Astrocyte (in vitro differentiated cells and primary cell): ENCODE measurements at regions not wholly inside any gene's neighbourhood (a gene's known extent, or its start where the extent isn't known, plus 50 kb on each side); places are given as distances from the start of the nearest gene placed in this dataset.
A peak's percentile ranks its signal among the peaks of the same experiment; 100 is the strongest.
"Not testable (repeated sequence)": the region's sequence is repeated elsewhere in the genome, so short reads cannot be mapped to it uniquely, and the experiment has no call there.

ENCODE experiments used
- DNase-seq: peaks from one replicate; pipeline ENCODE4 v3.0.0-alpha.2; 2010; ENCODE audit warnings: low read depth
- FAIRE-seq: peaks from 2 replicates; lab custom pipeline; 2011; peaks lifted over from hg19 to GRCh38; lab: Jason Lieb, UNC
- H2AFZ ChIP-seq: 2 replicates; pipeline ENCODE4 v1.6.0; 2012; ENCODE audit warnings: low read depth, low read length, inconsistent platforms
- H3K27ac ChIP-seq: 2 replicates; pipeline ENCODE4 v1.5.1; 2011; ENCODE audit warnings: low read depth, low read length, inconsistent platforms
- H3K27me3 ChIP-seq: 2 replicates; pipeline ENCODE4 v1.6.0; 2011; ENCODE audit warnings: low read length, inconsistent platforms; ENCODE audit not compliant: insufficient read depth
- H3K36me3 ChIP-seq: 2 replicates; pipeline ENCODE4 v1.5.1; 2011; ENCODE audit warnings: low read length, inconsistent platforms; ENCODE audit not compliant: insufficient read depth
- H3K4me1 ChIP-seq: 2 replicates; pipeline ENCODE4 v1.5.1; 2011; ENCODE audit warnings: low read length, inconsistent platforms; ENCODE audit not compliant: insufficient read depth
- H3K4me2 ChIP-seq: 2 replicates; pipeline ENCODE4 v1.6.0; 2012; ENCODE audit warnings: low read length, inconsistent platforms
- H3K4me3 ChIP-seq: 2 replicates; pipeline ENCODE4 v1.5.1; 2011; ENCODE audit warnings: low read depth, mild to moderate bottlenecking, low read length, inconsistent platforms; ENCODE audit not compliant: insufficient read depth
- H3K79me2 ChIP-seq: 2 replicates; pipeline ENCODE4 v1.6.0; 2012; ENCODE audit warnings: mild to moderate bottlenecking, low read length, inconsistent platforms; ENCODE audit not compliant: insufficient read depth
- H3K9ac ChIP-seq: 2 replicates; pipeline ENCODE4 v1.6.0; 2012; ENCODE audit warnings: mild to moderate bottlenecking, low read length, inconsistent platforms
- H3K9me3 ChIP-seq: 2 replicates; pipeline ENCODE4 v1.5.1; 2012; ENCODE audit warnings: low read depth, mild to moderate bottlenecking, low read length, inconsistent platforms; ENCODE audit not compliant: insufficient read depth
- H4K20me1 ChIP-seq: 2 replicates; pipeline ENCODE4 v1.6.0; 2012; ENCODE audit warnings: low read length, inconsistent platforms; ENCODE audit not compliant: insufficient read depth
- H3K27ac Mint-ChIP-seq: one replicate; pipeline ENCODE4 v1.8.0; 2021; ENCODE audit warnings: mild to moderate bottlenecking, mixed read lengths; ENCODE audit not compliant: unreplicated experiment
- H3K27me3 Mint-ChIP-seq: one replicate; pipeline ENCODE4 v1.8.0; 2021; ENCODE audit warnings: low read depth, mixed read lengths; ENCODE audit not compliant: unreplicated experiment
- H3K36me3 Mint-ChIP-seq: one replicate; pipeline ENCODE4 v1.8.0; 2021; ENCODE audit warnings: low read depth, mixed read lengths; ENCODE audit not compliant: unreplicated experiment
- H3K4me1 Mint-ChIP-seq: one replicate; pipeline ENCODE4 v1.8.0; 2021; ENCODE audit warnings: low read depth, mixed read lengths; ENCODE audit not compliant: unreplicated experiment
- H3K4me3 Mint-ChIP-seq: one replicate; pipeline ENCODE4 v1.8.0; 2021; ENCODE audit warnings: mild to moderate bottlenecking, moderate library complexity, mixed read lengths; ENCODE audit not compliant: unreplicated experiment
- H3K9me3 Mint-ChIP-seq: one replicate; pipeline ENCODE4 v1.8.0; 2021; ENCODE audit warnings: mild to moderate bottlenecking, mixed read lengths; ENCODE audit not compliant: unreplicated experiment
- EZH2 ChIP-seq: IDR thresholded peaks from 2 replicates; pipeline ENCODE4 v1.6.1; 2012; ENCODE audit warnings: mild to moderate bottlenecking, low read length, inconsistent platforms; ENCODE audit not compliant: insufficient read depth
- TF ChIP-seq, protein P1 (sequence below): IDR thresholded peaks from 2 replicates; pipeline ENCODE4 v1.5.1; 2011; ENCODE audit warnings: low read depth, mild to moderate bottlenecking, inconsistent platforms, low read length, moderate library complexity; ENCODE audit not compliant: insufficient read depth

DNA sequence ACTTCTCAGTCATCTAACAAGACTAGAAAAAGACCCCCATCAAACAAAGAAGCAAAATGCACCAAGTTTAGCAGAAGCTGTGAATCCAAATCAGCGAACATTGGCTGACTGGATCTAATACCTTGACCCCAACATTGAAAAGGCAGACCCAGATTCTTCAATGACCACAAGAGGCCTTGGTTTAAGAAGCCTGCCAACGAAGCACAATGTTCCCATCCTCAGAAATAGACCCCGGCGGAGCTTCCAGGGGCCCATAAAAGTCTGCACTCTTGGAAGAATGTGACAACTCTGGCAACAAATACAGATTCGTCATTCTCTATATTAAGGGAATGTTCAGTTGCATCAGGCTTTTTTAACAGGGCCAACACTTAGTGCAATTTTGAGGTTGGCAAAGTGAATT lies 112.8 kb upstream of the BCL6 start:
- TF ChIP-seq, protein P1, sequence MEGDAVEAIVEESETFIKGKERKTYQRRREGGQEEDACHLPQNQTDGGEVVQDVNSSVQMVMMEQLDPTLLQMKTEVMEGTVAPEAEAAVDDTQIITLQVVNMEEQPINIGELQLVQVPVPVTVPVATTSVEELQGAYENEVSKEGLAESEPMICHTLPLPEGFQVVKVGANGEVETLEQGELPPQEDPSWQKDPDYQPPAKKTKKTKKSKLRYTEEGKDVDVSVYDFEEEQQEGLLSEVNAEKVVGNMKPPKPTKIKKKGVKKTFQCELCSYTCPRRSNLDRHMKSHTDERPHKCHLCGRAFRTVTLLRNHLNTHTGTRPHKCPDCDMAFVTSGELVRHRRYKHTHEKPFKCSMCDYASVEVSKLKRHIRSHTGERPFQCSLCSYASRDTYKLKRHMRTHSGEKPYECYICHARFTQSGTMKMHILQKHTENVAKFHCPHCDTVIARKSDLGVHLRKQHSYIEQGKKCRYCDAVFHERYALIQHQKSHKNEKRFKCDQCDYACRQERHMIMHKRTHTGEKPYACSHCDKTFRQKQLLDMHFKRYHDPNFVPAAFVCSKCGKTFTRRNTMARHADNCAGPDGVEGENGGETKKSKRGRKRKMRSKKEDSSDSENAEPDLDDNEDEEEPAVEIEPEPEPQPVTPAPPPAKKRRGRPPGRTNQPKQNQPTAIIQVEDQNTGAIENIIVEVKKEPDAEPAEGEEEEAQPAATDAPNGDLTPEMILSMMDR, result no peak
- no peak for TF ChIP-seq EZH2
- peaks cover 16% of the 10 kb centered on the region for H3K9me3 Mint-ChIP-seq
- Histone ChIP-seq H3K79me2 (no peaks in the 10 kb centered on the region), H3K4me2 (no peak overlapping the region), H3K4me3 (no peak overlapping the region), H2AFZ (no peak overlapping the region), H3K27ac (no peak overlapping the region), H4K20me1 (no peaks in the 10 kb centered on the region), H3K36me3 (no peaks in the 10 kb centered on the region), H3K4me1 (no peaks in the 10 kb centered on the region), H3K9me3 (no peaks in the 10 kb centered on the region), H3K9ac (no peak overlapping the region), H3K27me3 (no peaks in the 10 kb centered on the region)
- DNase-seq (peak; percentile 14), FAIRE-seq (no peak)
- H3K27me3 Mint-ChIP-seq, result peaks cover 9% of the 10 kb centered on the region
- H3K36me3 Mint-ChIP-seq, result no peaks in the 10 kb centered on the region
- H3K27ac Mint-ChIP-seq, result no peak overlapping the region
- H3K4me3 Mint-ChIP-seq, result no peak overlapping the region
- peaks cover under 1% of the 10 kb centered on the region for H3K4me1 Mint-ChIP-seq

- no peak for DNase-seq
- Histone ChIP-seq H3K4me2 (no peak overlapping the region), H3K36me3 (no peaks in the 10 kb centered on the region), H3K9me3 (no peaks in the 10 kb centered on the region), H3K27me3 (no peaks in the 10 kb centered on the region), H4K20me1 (no peaks in the 10 kb centered on the region), H3K9ac (no peak overlapping the region), H3K27ac (no peak overlapping the region), H3K79me2 (no peaks in the 10 kb centered on the region), H2AFZ (no peak overlapping the region), H3K4me1 (no peaks in the 10 kb centered on the region), H3K4me3 (no peak overlapping the region)
- H3K27ac Mint-ChIP-seq, result no peak overlapping the region
- no peaks in the 10 kb centered on the region for H3K36me3 Mint-ChIP-seq
- H3K9me3 Mint-ChIP-seq, result peaks cover 16% of the 10 kb centered on the region
- FAIRE-seq, result no peak
- peaks cover 9% of the 10 kb centered on the region for H3K27me3 Mint-ChIP-seq
- TF ChIP-seq, protein P1, result no peak
- TF ChIP-seq EZH2, result no peak
- no peaks in the 10 kb centered on the region for H3K4me1 Mint-ChIP-seq
- H3K4me3 Mint-ChIP-seq, result no peak overlapping the region
These were observed 113.4 kb upstream of the BCL6 start for GRCh38 chr3:187858711-187859110.

GRCh38 chr3:187862701-187863277 lies 117.5 kb upstream of the BCL6 start:
- H3K79me2 ChIP-seq, H3K4me3 ChIP-seq, H3K36me3 Mint-ChIP-seq, H3K27ac ChIP-seq, H3K27me3 ChIP-seq, H4K20me1 ChIP-seq, FAIRE-seq, H3K4me1 ChIP-seq, H3K36me3 ChIP-seq, H3K27ac Mint-ChIP-seq, DNase-seq, H2AFZ ChIP-seq, H3K9ac ChIP-seq, H3K4me3 Mint-ChIP-seq, H3K9me3 ChIP-seq, H3K27me3 Mint-ChIP-seq, H3K4me1 Mint-ChIP-seq, H3K4me2 ChIP-seq: not testable (repeated sequence)
- H3K9me3 Mint-ChIP-seq, result peaks cover 16% of the 10 kb centered on the region
